ENCODE measurements at regions not wholly inside any gene's neighbourhood (a gene's known extent, or its start where the extent isn't known, plus 50 kb on each side); places are given as distances from the start of the nearest gene placed in this dataset.

DNA sequence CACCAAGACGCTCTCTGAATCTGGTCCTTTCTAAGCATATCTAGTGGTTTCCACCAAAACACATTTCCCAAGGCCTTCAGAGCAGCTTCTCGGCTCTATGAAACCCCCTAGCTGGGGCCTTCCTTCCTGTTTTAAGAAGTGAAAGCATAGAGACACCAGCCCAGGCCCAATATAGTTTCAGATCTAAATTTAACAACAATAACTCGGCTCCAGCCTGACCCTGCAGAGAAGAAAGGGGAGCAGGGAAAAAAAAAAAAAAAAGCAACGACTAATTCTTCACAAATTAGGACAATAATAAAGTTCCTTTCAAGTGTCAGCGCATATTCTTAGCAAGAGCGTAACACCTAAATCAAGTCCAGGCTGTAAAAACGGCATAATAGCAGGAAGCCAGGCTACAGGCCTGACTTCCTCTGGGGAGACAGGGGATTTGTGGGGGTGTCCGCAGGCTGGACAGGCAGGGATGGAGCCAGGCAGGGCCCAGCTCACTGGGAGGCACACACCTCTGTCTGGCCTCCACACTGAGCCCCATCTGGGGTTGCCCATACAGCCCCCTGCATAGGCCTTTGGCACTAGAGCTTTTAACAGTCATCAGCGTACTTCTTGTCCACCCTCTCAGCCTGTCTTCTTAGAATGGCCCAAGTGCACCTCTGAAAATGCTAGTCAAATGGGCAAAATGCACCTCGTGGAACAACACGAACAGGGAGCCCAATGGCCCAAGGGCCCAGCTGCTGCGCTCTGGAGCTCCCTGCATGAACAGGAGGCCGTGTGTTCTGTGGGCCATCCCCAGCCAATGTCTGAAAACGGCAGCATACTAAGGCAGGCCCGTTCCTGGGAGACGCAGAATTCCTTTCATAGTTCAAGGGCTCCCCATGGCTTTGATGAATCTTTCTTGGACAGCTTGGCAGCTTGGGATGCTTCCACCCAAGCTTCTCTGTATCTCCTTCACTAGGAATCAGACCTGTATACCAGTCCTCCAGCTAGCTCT is 772.9 kb downstream of the MED13L start:
- TF ChIP-seq, protein P1, sequence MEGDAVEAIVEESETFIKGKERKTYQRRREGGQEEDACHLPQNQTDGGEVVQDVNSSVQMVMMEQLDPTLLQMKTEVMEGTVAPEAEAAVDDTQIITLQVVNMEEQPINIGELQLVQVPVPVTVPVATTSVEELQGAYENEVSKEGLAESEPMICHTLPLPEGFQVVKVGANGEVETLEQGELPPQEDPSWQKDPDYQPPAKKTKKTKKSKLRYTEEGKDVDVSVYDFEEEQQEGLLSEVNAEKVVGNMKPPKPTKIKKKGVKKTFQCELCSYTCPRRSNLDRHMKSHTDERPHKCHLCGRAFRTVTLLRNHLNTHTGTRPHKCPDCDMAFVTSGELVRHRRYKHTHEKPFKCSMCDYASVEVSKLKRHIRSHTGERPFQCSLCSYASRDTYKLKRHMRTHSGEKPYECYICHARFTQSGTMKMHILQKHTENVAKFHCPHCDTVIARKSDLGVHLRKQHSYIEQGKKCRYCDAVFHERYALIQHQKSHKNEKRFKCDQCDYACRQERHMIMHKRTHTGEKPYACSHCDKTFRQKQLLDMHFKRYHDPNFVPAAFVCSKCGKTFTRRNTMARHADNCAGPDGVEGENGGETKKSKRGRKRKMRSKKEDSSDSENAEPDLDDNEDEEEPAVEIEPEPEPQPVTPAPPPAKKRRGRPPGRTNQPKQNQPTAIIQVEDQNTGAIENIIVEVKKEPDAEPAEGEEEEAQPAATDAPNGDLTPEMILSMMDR (IDR thresholded peaks at IDR 0.05), result no peak
- no peak for TF ChIP-seq POLR2AphosphoS5 (IDR thresholded peaks at IDR 0.05)
